HG03469 (cell line): ENCODE measurements at regions not wholly inside any gene's neighbourhood (a gene's known extent, or its start where the extent isn't known, plus 50 kb on each side); places are given as distances from the start of the nearest gene placed in this dataset.
A peak's percentile ranks its signal among the peaks of the same experiment; 100 is the strongest.
"Not testable (repeated sequence)": the region's sequence is repeated elsewhere in the genome, so short reads cannot be mapped to it uniquely, and the experiment has no call there.

Experiments used
- ATAC-seq: cut with Tn5 transposase; IDR thresholded peaks from one replicate; pipeline ENCODE4 v1.9.1; 2021; ENCODE audit warnings: mild to moderate bottlenecking, moderate library complexity, moderate number of reproducible peaks; ENCODE audit not compliant: unreplicated experiment

- ATAC-seq: not testable (repeated sequence)
These were observed 75.4 kb upstream of the LPCAT1 start for GRCh38 chr5:1598950-1599737.

- ATAC-seq: not testable (repeated sequence)
These were observed 73.3 kb upstream of the LPCAT1 start for GRCh38 chr5:1597093-1597473.

DNA sequence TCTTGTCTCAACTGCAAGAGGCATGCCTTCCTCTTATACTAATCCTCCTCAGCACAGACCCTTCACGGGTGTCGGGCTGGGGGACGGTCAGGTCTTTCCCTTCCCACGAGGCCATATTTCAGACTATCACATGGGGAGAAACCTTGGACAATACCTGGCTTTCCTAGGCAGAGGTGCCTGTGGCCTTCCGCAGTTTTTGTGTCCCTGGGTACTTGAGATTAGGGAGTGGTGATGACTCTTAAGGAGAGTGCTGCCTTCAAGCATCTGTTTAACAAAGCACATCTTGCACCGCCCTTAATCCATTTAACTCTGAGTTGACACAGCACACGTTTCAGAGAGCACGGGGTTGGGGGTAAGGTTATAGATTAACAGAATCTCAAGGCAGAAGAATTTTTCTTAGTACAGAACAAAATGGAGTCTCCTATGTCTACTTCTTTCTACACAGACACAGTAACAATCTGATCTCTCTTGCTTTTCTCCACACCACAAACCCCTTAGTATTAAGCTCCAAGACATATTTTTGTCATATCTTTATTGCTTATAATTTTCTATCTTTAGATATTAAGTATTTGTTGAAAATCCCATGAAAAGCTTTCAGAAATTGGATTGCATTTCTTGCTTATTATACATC lies 72.8 kb upstream of the LPCAT1 start:
- ATAC-seq: not testable (repeated sequence)

- peak; percentile 69 for ATAC-seq
These were observed 70.8 kb upstream of the LPCAT1 start for GRCh38 chr5:1594357-1595106.

DNA sequence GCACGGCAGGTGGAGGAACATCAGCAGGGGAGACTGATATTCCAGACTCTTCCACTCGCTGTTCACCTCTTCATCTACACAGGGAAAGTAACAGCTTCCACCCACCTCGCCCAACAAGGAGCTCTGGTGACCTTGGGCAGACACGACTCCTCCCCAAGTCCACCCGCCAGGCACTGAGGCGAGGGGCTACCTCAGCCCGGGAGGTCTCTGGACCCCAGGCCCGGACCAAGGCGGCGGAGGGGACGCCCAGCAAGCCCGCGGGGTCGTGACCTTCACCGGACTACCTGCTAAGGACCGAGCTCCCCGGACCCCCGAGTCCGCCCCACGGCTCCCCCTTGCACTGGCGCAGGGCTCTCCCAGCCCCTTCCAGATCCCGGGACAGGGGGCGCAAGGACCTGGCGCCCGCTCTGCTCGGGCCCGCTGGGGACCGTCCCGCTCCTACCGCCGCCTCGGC lies 70.2 kb upstream of the LPCAT1 start:
- no peak for ATAC-seq

- not testable (repeated sequence) for ATAC-seq
These were observed 64.4 kb upstream of the LPCAT1 start for GRCh38 chr5:1588071-1588694.

GRCh38 chr5:1583081-1583875 lies 59.5 kb upstream of the LPCAT1 start:
- not testable (repeated sequence) for ATAC-seq

DNA sequence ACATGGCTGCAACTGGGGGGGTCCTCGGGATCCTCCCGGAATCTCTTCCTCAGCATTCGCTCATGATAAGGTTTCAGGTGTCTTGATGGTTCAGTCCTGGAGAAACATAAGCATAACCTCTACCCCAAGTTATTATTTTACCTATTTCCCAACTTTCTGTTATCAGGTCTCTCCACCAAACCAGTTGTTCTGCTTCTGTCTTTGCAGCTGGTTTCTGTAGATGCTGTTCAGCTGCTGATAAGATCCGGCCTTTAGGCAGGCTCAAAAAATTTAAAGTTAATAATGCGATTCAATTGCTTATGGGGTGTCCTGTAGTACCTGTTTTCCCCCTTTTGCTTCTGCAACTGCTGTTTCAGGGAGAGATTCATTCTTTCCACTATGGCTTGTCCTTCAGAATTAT lies 55.6 kb upstream of the LPCAT1 start:
- ATAC-seq: not testable (repeated sequence)

DNA sequence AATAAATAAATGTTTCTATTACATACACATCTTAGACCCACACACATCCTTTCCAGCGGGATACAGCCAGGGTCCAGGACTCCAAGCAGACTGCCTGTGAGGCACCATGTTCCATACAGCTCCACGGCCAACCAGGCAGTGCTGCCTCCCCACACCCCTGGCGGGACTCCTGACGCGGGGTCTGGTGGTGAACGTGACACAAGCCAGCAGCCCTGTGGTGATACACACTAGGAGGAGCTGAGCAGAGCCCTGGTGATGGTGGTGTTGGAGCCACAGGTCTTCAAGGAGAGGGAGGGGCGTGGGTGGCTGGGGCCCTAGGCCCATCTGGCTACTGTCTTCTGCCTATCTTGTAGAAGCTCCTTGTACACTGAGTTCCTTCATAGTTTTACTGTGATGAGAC lies 53.1 kb upstream of the LPCAT1 start:
- ATAC-seq: not testable (repeated sequence)

GRCh38 chr5:1575991-1576714 lies 52.4 kb upstream of the LPCAT1 start:
- ATAC-seq: not testable (repeated sequence)

GRCh38 chr5:1575491-1575890 lies 51.7 kb upstream of the LPCAT1 start:
- not testable (repeated sequence) for ATAC-seq

DNA sequence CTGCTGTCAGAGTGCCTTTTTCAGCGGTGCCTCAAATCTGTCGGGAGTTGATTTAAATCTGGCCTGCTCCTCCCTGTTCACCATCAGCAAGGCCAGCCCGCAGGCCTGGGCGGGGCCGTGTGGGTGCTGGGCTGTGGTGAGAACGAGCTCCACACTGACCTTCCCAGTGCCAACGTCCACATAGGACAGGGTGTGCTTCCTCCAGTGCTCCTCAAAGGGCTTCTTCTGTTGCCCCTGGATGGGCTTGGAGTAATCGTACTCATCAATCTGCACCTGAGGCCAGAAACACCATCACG lies 50.2 kb upstream of the LPCAT1 start:
- not testable (repeated sequence) for ATAC-seq

DNA sequence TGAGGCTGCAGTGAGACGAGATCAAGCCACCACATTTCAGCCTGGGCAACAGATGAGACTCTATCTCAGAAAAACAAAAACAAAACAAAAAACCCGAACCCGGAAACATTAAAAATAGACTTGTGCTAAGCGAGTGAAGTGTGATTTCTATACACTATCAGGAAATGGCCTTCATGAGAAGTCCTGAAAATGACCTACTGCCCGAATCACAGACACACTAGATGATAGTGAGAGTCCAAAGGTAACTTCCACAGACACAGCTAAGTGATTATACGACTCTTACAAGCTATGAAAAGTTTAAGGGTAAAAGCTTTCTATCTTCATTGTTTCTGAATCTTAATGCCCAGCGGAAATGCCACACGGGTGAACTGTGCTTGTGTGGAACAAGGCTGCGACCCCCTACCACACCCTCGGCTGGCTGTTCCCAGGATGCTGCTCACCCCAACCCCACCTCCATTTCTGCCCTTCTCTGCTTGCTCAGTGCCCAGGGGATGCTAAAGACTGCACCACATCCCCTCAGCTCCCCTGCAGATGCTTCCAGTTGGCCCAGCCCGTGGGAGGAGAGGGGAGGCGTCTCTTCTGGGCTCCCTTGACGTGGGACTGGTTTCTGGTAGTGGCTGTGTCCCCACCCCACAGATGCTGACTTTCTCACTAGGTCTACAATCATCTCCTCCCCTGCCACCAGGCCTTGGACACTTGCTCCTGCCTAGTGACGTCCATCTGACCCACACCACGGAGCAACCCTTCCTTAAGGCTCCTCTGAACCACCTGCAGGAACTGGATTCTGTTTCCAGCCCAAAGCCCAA lies 49.7 kb upstream of the LPCAT1 start:
- ATAC-seq: not testable (repeated sequence)
